ENCODE measurements at regions not wholly inside any gene's neighbourhood (a gene's known extent, or its start where the extent isn't known, plus 50 kb on each side); places are given as distances from the start of the nearest gene placed in this dataset.
A peak's percentile ranks its signal among the peaks of the same experiment; 100 is the strongest.
"Not testable (repeated sequence)": the region's sequence is repeated elsewhere in the genome, so short reads cannot be mapped to it uniquely, and the experiment has no call there.

DNA sequence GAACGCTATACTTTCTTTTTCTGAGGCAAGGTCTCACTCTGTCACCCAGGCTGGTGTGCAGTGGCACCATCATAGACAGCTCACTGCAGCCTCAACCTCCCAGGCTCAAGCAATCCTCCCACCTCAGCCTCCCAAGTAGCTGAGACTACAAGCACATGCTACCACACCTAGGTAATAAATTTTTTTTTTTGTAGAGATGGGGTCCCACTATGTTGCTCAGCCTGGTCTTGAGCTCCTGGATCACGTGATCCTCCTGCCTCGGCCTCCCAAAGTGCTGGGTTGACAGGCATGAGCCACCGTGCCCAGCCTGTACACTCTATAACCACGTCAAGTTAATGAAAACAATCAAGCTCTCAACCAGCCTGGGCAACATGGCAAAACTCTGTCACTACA is 127.1 kb upstream of the VOPP1 start:
- intact Hi-C loops (cut with micrococcal nuclease; ENCODE audit: unreplicated experiment); H3K79me2 ChIP-seq (ENCODE audit: insufficient read depth, low read length); H3K27me3 ChIP-seq (ENCODE audit: control insufficient read depth in 1 of 2, insufficient read depth in 2 of 2, low read length in 2 of 2); H3K4me3 ChIP-seq (replicated peaks in 1 of 3; ENCODE audit: insufficient read depth in 1 of 3, low read depth in 2 of 3, low read length in 3 of 3); CTCF ChIA-PET (ENCODE audit: low intra/inter-chr PET ratio, low total read pairs); H3K9me3 ChIP-seq (ENCODE audit: low read length); in situ Hi-C loops (cut with HindIII; ENCODE audit: extremely low pct_ligation_motif_present, low pct_unique_long_range_greater_than_20kb); ATAC-seq; BruUV-seq (replicated peaks); FAIRE-seq; H3K36me3 ChIP-seq (replicated peaks in 1 of 2; ENCODE audit: control insufficient read depth in 1 of 2, insufficient read depth in 2 of 2, low read length in 2 of 2); H2AFZ ChIP-seq (ENCODE audit: low read length); POLR2A ChIA-PET; H4K20me1 ChIP-seq (ENCODE audit: insufficient read depth, low read length); DNase-seq (ENCODE audit: low spot score): not testable (repeated sequence)
- WGBS (ENCODE audit: low lambda C conversion rate) = 92% methylated on average over 4 of the region's 5 CpGs
- H3K4me2 ChIP-seq (ENCODE audit: low read depth, low read length) = 0 out of 2 replicates have a peak overlapping the region, but pooled peaks have one; percentile 32
- peak overlapping the region; percentile 64 for H3K9ac ChIP-seq (ENCODE audit: insufficient read depth, low read depth, low read length)
- TF ChIP-seq, protein P1, sequence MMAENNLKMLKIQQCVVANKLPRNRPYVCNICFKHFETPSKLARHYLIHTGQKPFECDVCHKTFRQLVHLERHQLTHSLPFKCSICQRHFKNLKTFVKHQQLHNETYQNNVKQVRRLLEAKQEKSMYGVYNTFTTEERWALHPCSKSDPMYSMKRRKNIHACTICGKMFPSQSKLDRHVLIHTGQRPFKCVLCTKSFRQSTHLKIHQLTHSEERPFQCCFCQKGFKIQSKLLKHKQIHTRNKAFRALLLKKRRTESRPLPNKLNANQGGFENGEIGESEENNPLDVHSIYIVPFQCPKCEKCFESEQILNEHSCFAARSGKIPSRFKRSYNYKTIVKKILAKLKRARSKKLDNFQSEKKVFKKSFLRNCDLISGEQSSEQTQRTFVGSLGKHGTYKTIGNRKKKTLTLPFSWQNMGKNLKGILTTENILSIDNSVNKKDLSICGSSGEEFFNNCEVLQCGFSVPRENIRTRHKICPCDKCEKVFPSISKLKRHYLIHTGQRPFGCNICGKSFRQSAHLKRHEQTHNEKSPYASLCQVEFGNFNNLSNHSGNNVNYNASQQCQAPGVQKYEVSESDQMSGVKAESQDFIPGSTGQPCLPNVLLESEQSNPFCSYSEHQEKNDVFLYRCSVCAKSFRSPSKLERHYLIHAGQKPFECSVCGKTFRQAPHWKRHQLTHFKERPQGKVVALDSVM (CRISPR knock-in tag; IDR thresholded peaks at IDR 0.05) = peak; percentile 75
- 0 out of 2 replicates have a peak, but pooled peaks have one; percentile 12 for TF ChIP-seq ZNF546 (CRISPR knock-in tag; conservative IDR thresholded peaks at IDR 0.05)
- TF ChIP-seq, protein P2, sequence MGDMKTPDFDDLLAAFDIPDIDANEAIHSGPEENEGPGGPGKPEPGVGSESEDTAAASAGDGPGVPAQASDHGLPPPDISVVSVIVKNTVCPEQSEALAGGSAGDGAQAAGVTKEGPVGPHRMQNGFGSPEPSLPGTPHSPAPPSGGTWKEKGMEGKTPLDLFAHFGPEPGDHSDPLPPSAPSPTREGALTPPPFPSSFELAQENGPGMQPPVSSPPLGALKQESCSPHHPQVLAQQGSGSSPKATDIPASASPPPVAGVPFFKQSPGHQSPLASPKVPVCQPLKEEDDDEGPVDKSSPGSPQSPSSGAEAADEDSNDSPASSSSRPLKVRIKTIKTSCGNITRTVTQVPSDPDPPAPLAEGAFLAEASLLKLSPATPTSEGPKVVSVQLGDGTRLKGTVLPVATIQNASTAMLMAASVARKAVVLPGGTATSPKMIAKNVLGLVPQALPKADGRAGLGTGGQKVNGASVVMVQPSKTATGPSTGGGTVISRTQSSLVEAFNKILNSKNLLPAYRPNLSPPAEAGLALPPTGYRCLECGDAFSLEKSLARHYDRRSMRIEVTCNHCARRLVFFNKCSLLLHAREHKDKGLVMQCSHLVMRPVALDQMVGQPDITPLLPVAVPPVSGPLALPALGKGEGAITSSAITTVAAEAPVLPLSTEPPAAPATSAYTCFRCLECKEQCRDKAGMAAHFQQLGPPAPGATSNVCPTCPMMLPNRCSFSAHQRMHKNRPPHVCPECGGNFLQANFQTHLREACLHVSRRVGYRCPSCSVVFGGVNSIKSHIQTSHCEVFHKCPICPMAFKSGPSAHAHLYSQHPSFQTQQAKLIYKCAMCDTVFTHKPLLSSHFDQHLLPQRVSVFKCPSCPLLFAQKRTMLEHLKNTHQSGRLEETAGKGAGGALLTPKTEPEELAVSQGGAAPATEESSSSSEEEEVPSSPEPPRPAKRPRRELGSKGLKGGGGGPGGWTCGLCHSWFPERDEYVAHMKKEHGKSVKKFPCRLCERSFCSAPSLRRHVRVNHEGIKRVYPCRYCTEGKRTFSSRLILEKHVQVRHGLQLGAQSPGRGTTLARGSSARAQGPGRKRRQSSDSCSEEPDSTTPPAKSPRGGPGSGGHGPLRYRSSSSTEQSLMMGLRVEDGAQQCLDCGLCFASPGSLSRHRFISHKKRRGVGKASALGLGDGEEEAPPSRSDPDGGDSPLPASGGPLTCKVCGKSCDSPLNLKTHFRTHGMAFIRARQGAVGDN (CRISPR knock-in tag; IDR thresholded peaks at IDR 0.05) = peak; percentile 64
- TF ChIP-seq ESRRA (CRISPR knock-in tag; IDR thresholded peaks at IDR 0.05; ENCODE audit: low read depth) = 0 out of 2 replicates have a peak, but pooled peaks have one; percentile 3
- TF ChIP-seq, protein P3, sequence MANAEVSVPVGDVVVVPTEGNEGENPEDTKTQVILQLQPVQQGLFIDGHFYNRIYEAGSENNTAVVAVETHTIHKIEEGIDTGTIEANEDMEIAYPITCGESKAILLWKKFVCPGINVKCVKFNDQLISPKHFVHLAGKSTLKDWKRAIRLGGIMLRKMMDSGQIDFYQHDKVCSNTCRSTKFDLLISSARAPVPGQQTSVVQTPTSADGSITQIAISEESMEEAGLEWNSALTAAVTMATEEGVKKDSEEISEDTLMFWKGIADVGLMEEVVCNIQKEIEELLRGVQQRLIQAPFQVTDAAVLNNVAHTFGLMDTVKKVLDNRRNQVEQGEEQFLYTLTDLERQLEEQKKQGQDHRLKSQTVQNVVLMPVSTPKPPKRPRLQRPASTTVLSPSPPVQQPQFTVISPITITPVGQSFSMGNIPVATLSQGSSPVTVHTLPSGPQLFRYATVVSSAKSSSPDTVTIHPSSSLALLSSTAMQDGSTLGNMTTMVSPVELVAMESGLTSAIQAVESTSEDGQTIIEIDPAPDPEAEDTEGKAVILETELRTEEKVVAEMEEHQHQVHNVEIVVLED (CRISPR knock-in tag; IDR thresholded peaks at IDR 0.05; ENCODE audit: borderline replicate concordance) = 0 out of 2 replicates have a peak, but pooled peaks have one; percentile 5
- TF ChIP-seq ZC3H4 (CRISPR knock-in tag; IDR thresholded peaks at IDR 0.05; ENCODE audit: borderline replicate concordance) = peak; percentile 51; the same call in 1 of the 2 replicates
- peaks cover 55% of the 10 kb centered on the region for H3K4me1 ChIP-seq (ENCODE audit: insufficient read depth, low read length)
- peak overlapping the region; percentile 79 for H3K27ac ChIP-seq (ENCODE audit: extremely low read length, insufficient read depth, low read length)
